ENCODE measurements at regions not wholly inside any gene's neighbourhood (a gene's known extent, or its start where the extent isn't known, plus 50 kb on each side); places are given as distances from the start of the nearest gene placed in this dataset.

DNA sequence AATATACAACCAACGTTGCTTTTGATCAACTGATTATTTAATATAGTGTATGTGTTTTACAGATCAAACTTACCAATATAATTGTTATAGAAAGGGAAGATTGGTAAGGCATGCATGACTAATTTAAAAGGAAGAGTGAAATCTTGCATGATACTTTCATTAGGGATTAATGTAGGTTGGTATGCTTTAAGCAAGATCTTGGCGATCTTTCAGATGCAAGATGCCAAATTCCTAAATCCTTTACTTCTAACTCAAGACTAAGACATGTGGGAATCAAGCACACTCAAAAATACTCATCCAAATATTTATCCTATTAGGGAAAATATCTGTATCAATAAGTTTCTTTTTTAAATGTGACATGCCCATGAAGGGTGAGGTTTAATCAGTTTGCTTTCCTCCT is 321.4 kb upstream of the MEOX2 start:
- H3K4me2 ChIP-seq (ENCODE audit: insufficient read depth, low read length) = no peak overlapping the region
- no peaks in the 10 kb centered on the region for H3K4me1 ChIP-seq (replicated peaks in 1 of 2; ENCODE audit: control insufficient read depth in 2 of 2, insufficient read depth in 2 of 2, low read length in 2 of 2)
- H2AFZ ChIP-seq (ENCODE audit: low read depth, low read length) = no peak overlapping the region
- ATAC-seq = no peak
- no peak for DNase-seq (ENCODE audit: extremely low read depth in 1 of 4, low spot score in 3 of 4)
- no peak overlapping the region for H3K27ac ChIP-seq (ENCODE audit: extremely low read depth, low read depth, low read length)
- no peaks in the 10 kb centered on the region for H3K9me1 ChIP-seq (ENCODE audit: control insufficient read depth, insufficient read depth, low read length)
- TF ChIP-seq DIDO1 (tag; IDR thresholded peaks at IDR 0.05; ENCODE audit: low read depth) (no peak), MAFK (IDR thresholded peaks at IDR 0.05; ENCODE audit: low read length) (no peak), BCLAF1 (IDR thresholded peaks at IDR 0.05; ENCODE audit: borderline replicate concordance in 1 of 2, control insufficient read depth in 1 of 2, low read depth in 2 of 2, low read length in 1 of 2) (no peak), RFX1 (IDR thresholded peaks at IDR 0.05) (no peak), ZNF707 (CRISPR knock-in tag; conservative IDR thresholded peaks at IDR 0.05) (no peak), MAZ (CRISPR knock-in tag; conservative IDR thresholded peaks at IDR 0.05 in 1 of 2, IDR thresholded peaks at IDR 0.05 in 1 of 2) (no peak), KAT8 (IDR thresholded peaks at IDR 0.05; ENCODE audit: low read depth) (no peak), ADNP (tag; IDR thresholded peaks at IDR 0.05) (no peak), MTF1 (CRISPR knock-in tag; IDR thresholded peaks at IDR 0.05; ENCODE audit: borderline replicate concordance) (no peak), SNIP1 (IDR thresholded peaks at IDR 0.05; ENCODE audit: low read depth) (no peak)
- TF ChIP-seq, protein P1, sequence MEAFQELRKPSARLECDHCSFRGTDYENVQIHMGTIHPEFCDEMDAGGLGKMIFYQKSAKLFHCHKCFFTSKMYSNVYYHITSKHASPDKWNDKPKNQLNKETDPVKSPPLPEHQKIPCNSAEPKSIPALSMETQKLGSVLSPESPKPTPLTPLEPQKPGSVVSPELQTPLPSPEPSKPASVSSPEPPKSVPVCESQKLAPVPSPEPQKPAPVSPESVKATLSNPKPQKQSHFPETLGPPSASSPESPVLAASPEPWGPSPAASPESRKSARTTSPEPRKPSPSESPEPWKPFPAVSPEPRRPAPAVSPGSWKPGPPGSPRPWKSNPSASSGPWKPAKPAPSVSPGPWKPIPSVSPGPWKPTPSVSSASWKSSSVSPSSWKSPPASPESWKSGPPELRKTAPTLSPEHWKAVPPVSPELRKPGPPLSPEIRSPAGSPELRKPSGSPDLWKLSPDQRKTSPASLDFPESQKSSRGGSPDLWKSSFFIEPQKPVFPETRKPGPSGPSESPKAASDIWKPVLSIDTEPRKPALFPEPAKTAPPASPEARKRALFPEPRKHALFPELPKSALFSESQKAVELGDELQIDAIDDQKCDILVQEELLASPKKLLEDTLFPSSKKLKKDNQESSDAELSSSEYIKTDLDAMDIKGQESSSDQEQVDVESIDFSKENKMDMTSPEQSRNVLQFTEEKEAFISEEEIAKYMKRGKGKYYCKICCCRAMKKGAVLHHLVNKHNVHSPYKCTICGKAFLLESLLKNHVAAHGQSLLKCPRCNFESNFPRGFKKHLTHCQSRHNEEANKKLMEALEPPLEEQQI (IDR thresholded peaks at IDR 0.05) = no peak
- TF ChIP-seq, protein P2, sequence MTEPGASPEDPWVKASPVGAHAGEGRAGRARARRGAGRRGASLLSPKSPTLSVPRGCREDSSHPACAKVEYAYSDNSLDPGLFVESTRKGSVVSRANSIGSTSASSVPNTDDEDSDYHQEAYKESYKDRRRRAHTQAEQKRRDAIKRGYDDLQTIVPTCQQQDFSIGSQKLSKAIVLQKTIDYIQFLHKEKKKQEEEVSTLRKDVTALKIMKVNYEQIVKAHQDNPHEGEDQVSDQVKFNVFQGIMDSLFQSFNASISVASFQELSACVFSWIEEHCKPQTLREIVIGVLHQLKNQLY (CRISPR knock-in tag; conservative IDR thresholded peaks at IDR 0.05) = no peak
- BruUV-seq (replicated peaks) = no TSS peak
- 0% methylated on average over 2 of the region's 2 CpGs for WGBS (ENCODE audit: insufficient coverage, low coverage, missing lambda C conversion rate)
- H4K20me1 ChIP-seq (replicated peaks; ENCODE audit: control insufficient read depth, insufficient read depth, low read length) = no peaks in the 10 kb centered on the region
- H3K36me3 ChIP-seq (ENCODE audit: control insufficient read depth, insufficient read depth, low read length) = no peaks in the 10 kb centered on the region
- FAIRE-seq = no peak
- H3K79me2 ChIP-seq (ENCODE audit: control insufficient read depth, insufficient read depth, low read length) = no peaks in the 10 kb centered on the region
- in situ Hi-C loops (cut with MboI) (no loop called here), intact Hi-C loops (cut with micrococcal nuclease) (no loop called here)
- CTCF ChIA-PET (ENCODE audit: low intra/inter-chr PET ratio) = no interaction called here
- POLR2A ChIA-PET = interaction anchor here (0.7 kb wide), 1 partner anchor 70 kb away, joined by 3 read pairs; no protein-coding TSS in a partner anchor
- no peak overlapping the region for H3K9ac ChIP-seq (ENCODE audit: insufficient read depth in 1 of 2, low read depth in 2 of 2, low read length in 2 of 2)
- no peaks in the 10 kb centered on the region for H3K27me3 ChIP-seq (ENCODE audit: control insufficient read depth in 2 of 2, insufficient read depth in 2 of 2, low read length in 2 of 2)
- H3K4me3 ChIP-seq = no peak overlapping the region
- H3K9me3 ChIP-seq (replicated peaks; ENCODE audit: control insufficient read depth, insufficient read depth, low read depth, low read length) = no peaks in the 10 kb centered on the region
